ENCODE measurements at regions not wholly inside any gene's neighbourhood (a gene's known extent, or its start where the extent isn't known, plus 50 kb on each side); places are given as distances from the start of the nearest gene placed in this dataset.

- Histone ChIP-seq H3K9me3 (ENCODE audit: control insufficient read depth, insufficient read depth, low read length) (no peaks in the 10 kb centered on the region), H3K27ac (ENCODE audit: low read length) (no peak overlapping the region), H3K4me1 (ENCODE audit: control insufficient read depth, insufficient read depth, low read length) (no peaks in the 10 kb centered on the region; the same call in 1 of the 2 replicates), H3K4me3 (ENCODE audit: low read length) (no peak overlapping the region), H3K27me3 (ENCODE audit: control insufficient read depth, insufficient read depth, low read length) (no peaks in the 10 kb centered on the region), H3K36me3 (ENCODE audit: control insufficient read depth, insufficient read depth, low read length) (no peaks in the 10 kb centered on the region)
- no peak for DNase-seq (ENCODE audit: low read depth, low spot score)
- WGBS (ENCODE audit: insufficient coverage, insufficient read length), result no CpG with 5 or more reads among the region's 1 CpG
Observed at GRCh38 chr11:32262367-32262766, 171.5 kb downstream of the RCN1 start.

GRCh38 chr11:32265911-32266310 lies 169.4 kb downstream of the WT1 start:
- no peak for DNase-seq (ENCODE audit: low read depth, low spot score)
- Histone ChIP-seq H3K4me1 (ENCODE audit: control insufficient read depth, insufficient read depth, low read length) (no peaks in the 10 kb centered on the region; the same call in 1 of the 2 replicates), H3K9me3 (ENCODE audit: control insufficient read depth, insufficient read depth, low read length) (no peaks in the 10 kb centered on the region), H3K36me3 (ENCODE audit: control insufficient read depth, insufficient read depth, low read length) (no peaks in the 10 kb centered on the region), H3K27me3 (ENCODE audit: control insufficient read depth, insufficient read depth, low read length) (no peaks in the 10 kb centered on the region), H3K4me3 (ENCODE audit: low read length) (no peak overlapping the region), H3K27ac (ENCODE audit: low read length) (no peak overlapping the region)
- WGBS (ENCODE audit: insufficient coverage, insufficient read length), result no CpG with 5 or more reads among the region's 1 CpG

- Histone ChIP-seq H3K27me3 (ENCODE audit: control insufficient read depth, insufficient read depth, low read length) (no peaks in the 10 kb centered on the region), H3K4me3 (ENCODE audit: low read length) (no peak overlapping the region), H3K27ac (ENCODE audit: low read length) (no peak overlapping the region), H3K9me3 (ENCODE audit: control insufficient read depth, insufficient read depth, low read length) (no peaks in the 10 kb centered on the region), H3K36me3 (ENCODE audit: control insufficient read depth, insufficient read depth, low read length) (no peaks in the 10 kb centered on the region), H3K4me1 (ENCODE audit: control insufficient read depth, insufficient read depth, low read length) (no peaks in the 10 kb centered on the region; the same call in 1 of the 2 replicates)
- WGBS (ENCODE audit: insufficient coverage, insufficient read length), result no CpG with 5 or more reads among the region's 4 CpGs
- DNase-seq (ENCODE audit: low read depth, low spot score), result no peak
Observed at GRCh38 chr11:32266601-32267000, 168.7 kb downstream of the WT1 start.

- H3K9me3 ChIP-seq (ENCODE audit: control insufficient read depth, insufficient read depth, low read length), result no peaks in the 10 kb centered on the region
- no peak overlapping the region for H3K4me3 ChIP-seq (ENCODE audit: low read length)
- H3K27me3 ChIP-seq (ENCODE audit: control insufficient read depth, insufficient read depth, low read length), result no peaks in the 10 kb centered on the region
- no peak for DNase-seq (ENCODE audit: low read depth, low spot score)
- no peak overlapping the region for H3K27ac ChIP-seq (ENCODE audit: low read length)
- H3K36me3 ChIP-seq (ENCODE audit: control insufficient read depth, insufficient read depth, low read length), result no peaks in the 10 kb centered on the region
- no peaks in the 10 kb centered on the region for H3K4me1 ChIP-seq (ENCODE audit: control insufficient read depth, insufficient read depth, low read length)
- no CpG with 5 or more reads among the region's 7 CpGs for WGBS (ENCODE audit: insufficient coverage, insufficient read length)
Observed at GRCh38 chr11:32267679-32268187, 167.6 kb downstream of the WT1 start.

- WGBS (ENCODE audit: insufficient coverage, insufficient read length), result no CpG with 5 or more reads among the region's 4 CpGs
- Histone ChIP-seq H3K9me3 (ENCODE audit: control insufficient read depth, insufficient read depth, low read length) (no peaks in the 10 kb centered on the region), H3K27me3 (ENCODE audit: control insufficient read depth, insufficient read depth, low read length) (no peaks in the 10 kb centered on the region), H3K4me1 (ENCODE audit: control insufficient read depth, insufficient read depth, low read length) (no peaks in the 10 kb centered on the region), H3K27ac (ENCODE audit: low read length) (no peak overlapping the region), H3K36me3 (ENCODE audit: control insufficient read depth, insufficient read depth, low read length) (no peaks in the 10 kb centered on the region), H3K4me3 (ENCODE audit: low read length) (no peak overlapping the region)
- DNase-seq (ENCODE audit: low read depth, low spot score), result no peak
Observed at GRCh38 chr11:32273931-32274330, 161.4 kb downstream of the WT1 start.

- no peak overlapping the region for H3K27ac ChIP-seq (ENCODE audit: low read length)
- no peaks in the 10 kb centered on the region for H3K36me3 ChIP-seq (ENCODE audit: control insufficient read depth, insufficient read depth, low read length)
- H3K9me3 ChIP-seq (ENCODE audit: control insufficient read depth, insufficient read depth, low read length), result no peaks in the 10 kb centered on the region
- H3K4me3 ChIP-seq (ENCODE audit: low read length), result no peak overlapping the region
- WGBS (ENCODE audit: insufficient coverage, insufficient read length), result no CpG with 5 or more reads among the region's 3 CpGs
- H3K27me3 ChIP-seq (ENCODE audit: control insufficient read depth, insufficient read depth, low read length), result no peaks in the 10 kb centered on the region
- DNase-seq (ENCODE audit: low read depth, low spot score), result no peak
- H3K4me1 ChIP-seq (ENCODE audit: control insufficient read depth, insufficient read depth, low read length), result no peaks in the 10 kb centered on the region
Observed at GRCh38 chr11:32279672-32280071, 155.7 kb downstream of the WT1 start.

- Histone ChIP-seq H3K27ac (ENCODE audit: low read length) (no peak overlapping the region), H3K4me1 (ENCODE audit: control insufficient read depth, insufficient read depth, low read length) (no peaks in the 10 kb centered on the region), H3K4me3 (ENCODE audit: low read length) (no peak overlapping the region), H3K36me3 (ENCODE audit: control insufficient read depth, insufficient read depth, low read length) (no peaks in the 10 kb centered on the region), H3K27me3 (ENCODE audit: control insufficient read depth, insufficient read depth, low read length) (no peaks in the 10 kb centered on the region), H3K9me3 (ENCODE audit: control insufficient read depth, insufficient read depth, low read length) (no peaks in the 10 kb centered on the region)
- no CpG with 5 or more reads among the region's 1 CpG for WGBS (ENCODE audit: insufficient coverage, insufficient read length)
- no peak for DNase-seq (ENCODE audit: low read depth, low spot score)
Observed at GRCh38 chr11:32280339-32280738, 155.0 kb downstream of the WT1 start.

- Histone ChIP-seq H3K4me3 (ENCODE audit: low read length) (no peak overlapping the region), H3K27ac (ENCODE audit: low read length) (no peak overlapping the region), H3K4me1 (ENCODE audit: control insufficient read depth, insufficient read depth, low read length) (no peaks in the 10 kb centered on the region), H3K9me3 (ENCODE audit: control insufficient read depth, insufficient read depth, low read length) (no peaks in the 10 kb centered on the region), H3K27me3 (ENCODE audit: control insufficient read depth, insufficient read depth, low read length) (no peaks in the 10 kb centered on the region), H3K36me3 (ENCODE audit: control insufficient read depth, insufficient read depth, low read length) (no peaks in the 10 kb centered on the region)
- DNase-seq (ENCODE audit: low read depth, low spot score), result no peak
- WGBS (ENCODE audit: insufficient coverage, insufficient read length), result no CpG with 5 or more reads among the region's 1 CpG
Observed at GRCh38 chr11:32288276-32288675, 147.1 kb downstream of the WT1 start.

- Histone ChIP-seq H3K27me3 (ENCODE audit: control insufficient read depth, insufficient read depth, low read length) (no peaks in the 10 kb centered on the region), H3K9me3 (ENCODE audit: control insufficient read depth, insufficient read depth, low read length) (no peaks in the 10 kb centered on the region), H3K4me1 (ENCODE audit: control insufficient read depth, insufficient read depth, low read length) (no peaks in the 10 kb centered on the region), H3K27ac (ENCODE audit: low read length) (no peak overlapping the region), H3K36me3 (ENCODE audit: control insufficient read depth, insufficient read depth, low read length) (no peaks in the 10 kb centered on the region), H3K4me3 (ENCODE audit: low read length) (no peak overlapping the region)
- no CpG with 5 or more reads among the region's 5 CpGs for WGBS (ENCODE audit: insufficient coverage, insufficient read length)
- DNase-seq (ENCODE audit: low read depth, low spot score), result no peak
Observed at GRCh38 chr11:32289701-32290100, 145.6 kb downstream of the WT1 start.

GRCh38 chr11:32290783-32291182 lies 144.6 kb downstream of the WT1 start:
- Histone ChIP-seq H3K4me1 (ENCODE audit: control insufficient read depth, insufficient read depth, low read length) (no peaks in the 10 kb centered on the region), H3K4me3 (ENCODE audit: low read length) (no peak overlapping the region), H3K36me3 (ENCODE audit: control insufficient read depth, insufficient read depth, low read length) (no peaks in the 10 kb centered on the region), H3K27me3 (ENCODE audit: control insufficient read depth, insufficient read depth, low read length) (no peaks in the 10 kb centered on the region), H3K27ac (ENCODE audit: low read length) (no peak overlapping the region), H3K9me3 (ENCODE audit: control insufficient read depth, insufficient read depth, low read length) (no peaks in the 10 kb centered on the region)
- DNase-seq (ENCODE audit: low read depth, low spot score), result no peak
- no CpG with 5 or more reads among the region's 3 CpGs for WGBS (ENCODE audit: insufficient coverage, insufficient read length)

GRCh38 chr11:32297611-32298011 lies 137.7 kb downstream of the WT1 start:
- no peak overlapping the region for H3K27ac ChIP-seq (ENCODE audit: low read length)
- no CpG with 5 or more reads among the region's 4 CpGs for whole genome bisulfite sequencing (ENCODE audit: insufficient coverage, insufficient read length)
- H3K4me3 ChIP-seq (ENCODE audit: low read length), result no peak overlapping the region
- H3K4me1 ChIP-seq (ENCODE audit: control insufficient read depth, insufficient read depth, low read length), result peaks cover 2% of the 10 kb centered on the region; the same call in 1 of the 2 replicates
- H3K36me3 ChIP-seq (ENCODE audit: control insufficient read depth, insufficient read depth, low read length), result no peaks in the 10 kb centered on the region
- H3K27me3 ChIP-seq (ENCODE audit: control insufficient read depth, insufficient read depth, low read length), result no peaks in the 10 kb centered on the region; the same call in 1 of the 2 replicates
- DNase-seq (ENCODE audit: low read depth, low spot score), result no peak
- H3K9me3 ChIP-seq (ENCODE audit: control insufficient read depth, insufficient read depth, low read length), result no peaks in the 10 kb centered on the region

Measured in iPS DF 6.9 (cell line).